NT2/D1 (cell line): ENCODE measurements at regions not wholly inside any gene's neighbourhood (a gene's known extent, or its start where the extent isn't known, plus 50 kb on each side); places are given as distances from the start of the nearest gene placed in this dataset.

Experiments
- DNase-seq: peaks from one replicate; pipeline ENCODE4 v3.0.0-alpha.2; 2011; ENCODE audit warnings: low read depth, low spot score
- H3K27me3 ChIP-seq: 2 replicates; pipeline ENCODE4 v1.6.0; 2011; ENCODE audit warnings: mild to moderate bottlenecking; ENCODE audit not compliant: insufficient read length, insufficient read depth
- H3K36me3 ChIP-seq: 2 replicates; pipeline ENCODE4 v1.6.1; 2011; ENCODE audit warnings: mild to moderate bottlenecking, low read length, mixed read lengths; ENCODE audit not compliant: insufficient read depth, insufficient read length
- H3K4me1 ChIP-seq: 2 replicates; pipeline ENCODE4 v1.5.1; 2011; ENCODE audit not compliant: insufficient read depth, insufficient read length
- H3K4me3 ChIP-seq: 2 replicates; pipeline ENCODE4 v1.5.1; 2011; ENCODE audit warnings: low read depth; ENCODE audit not compliant: insufficient read length
- H3K9ac ChIP-seq: 2 replicates; pipeline ENCODE4 v1.6.0; 2011; ENCODE audit warnings: low read depth; ENCODE audit not compliant: insufficient read length
- H3K9me3 ChIP-seq: 2 replicates; pipeline ENCODE4 v1.5.1; 2011; ENCODE audit warnings: mild to moderate bottlenecking, low read length; ENCODE audit not compliant: insufficient read depth
- SUZ12 ChIP-seq: IDR thresholded peaks from 2 replicates; pipeline ENCODE4 v1.6.1; 2011; ENCODE audit not compliant: insufficient read length, insufficient read depth; ENCODE audit errors: extremely low read depth
- YY1 ChIP-seq: IDR thresholded peaks from 2 replicates; pipeline ENCODE4 v1.6.1; 2011; ENCODE audit not compliant: insufficient read length, insufficient read depth
- ZNF274 ChIP-seq: IDR thresholded peaks from 2 replicates; pipeline ENCODE4 v1.6.1; 2011; ENCODE audit warnings: mild to moderate bottlenecking, low read depth, low read length

DNA sequence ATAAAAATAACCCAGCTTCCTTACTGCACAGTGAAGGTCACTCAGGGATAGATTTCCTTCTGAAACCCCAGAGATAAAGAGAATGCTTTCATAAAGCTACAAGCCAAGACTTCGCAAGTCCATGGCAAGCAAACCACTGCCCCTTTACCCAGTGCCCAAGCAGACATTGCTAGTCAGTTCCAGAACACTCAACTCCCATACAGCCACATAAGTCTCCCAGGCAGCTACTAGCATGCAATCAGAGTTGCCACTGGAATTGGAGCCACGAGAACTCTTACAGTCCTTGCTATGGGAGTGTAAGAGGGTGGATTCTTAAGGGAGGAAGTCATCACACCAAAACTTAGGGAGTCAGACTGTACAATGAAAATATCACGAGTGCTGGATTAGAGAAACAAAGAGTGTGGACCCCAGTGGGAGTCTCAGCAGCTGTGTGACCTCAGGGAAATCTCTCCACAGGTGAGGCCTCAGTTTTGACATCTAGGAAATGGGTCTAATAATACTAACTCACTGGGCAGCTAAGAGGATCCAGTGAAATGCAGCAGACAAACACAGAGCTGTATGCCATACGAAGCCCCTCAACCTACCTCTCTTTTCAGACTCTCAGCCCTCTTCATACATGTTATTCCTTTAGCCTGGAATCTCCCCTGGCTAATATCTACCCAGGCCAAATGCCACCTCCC, 526.6 kb downstream of the MN1 start:
- no peak overlapping the region for H3K4me3 ChIP-seq
- H3K9me3 ChIP-seq: peaks cover 11% of the 10 kb centered on the region
- H3K36me3 ChIP-seq: no peaks in the 10 kb centered on the region
- no peak for DNase-seq
- TF ChIP-seq SUZ12: no peak
- no peak for TF ChIP-seq ZNF274
- no peak for TF ChIP-seq YY1
- peaks cover 4% of the 10 kb centered on the region for H3K4me1 ChIP-seq
- H3K27me3 ChIP-seq: peaks cover 8% of the 10 kb centered on the region
- no peak overlapping the region for H3K9ac ChIP-seq

DNA sequence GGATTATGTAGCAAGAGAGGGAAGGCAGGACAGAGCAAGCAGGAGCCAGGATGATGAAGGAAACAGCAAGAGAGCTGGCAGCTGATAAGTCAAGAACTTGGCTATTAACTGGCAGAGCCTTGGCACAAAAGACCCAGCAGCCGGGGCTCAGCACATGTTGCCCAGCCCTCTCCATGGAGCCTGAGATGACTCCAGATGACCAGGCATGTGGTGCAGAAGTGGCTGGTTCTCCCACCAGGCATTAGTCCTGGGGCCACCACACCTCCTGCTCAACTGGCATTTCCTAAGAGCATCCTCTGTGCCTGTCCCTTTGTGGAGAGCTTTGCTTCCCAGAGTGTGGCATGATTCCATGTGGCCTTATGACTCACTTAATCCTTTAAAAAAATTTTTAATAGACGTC, 522.6 kb downstream of the MN1 start:
- no peaks in the 10 kb centered on the region for H3K36me3 ChIP-seq
- no peak overlapping the region for H3K9ac ChIP-seq
- TF ChIP-seq YY1 (no peak), ZNF274 (no peak), SUZ12 (no peak)
- H3K4me1 ChIP-seq: no peaks in the 10 kb centered on the region
- no peak for DNase-seq
- no peak overlapping the region for H3K4me3 ChIP-seq
- H3K9me3 ChIP-seq: peaks cover 26% of the 10 kb centered on the region
- no peaks in the 10 kb centered on the region for H3K27me3 ChIP-seq

DNA sequence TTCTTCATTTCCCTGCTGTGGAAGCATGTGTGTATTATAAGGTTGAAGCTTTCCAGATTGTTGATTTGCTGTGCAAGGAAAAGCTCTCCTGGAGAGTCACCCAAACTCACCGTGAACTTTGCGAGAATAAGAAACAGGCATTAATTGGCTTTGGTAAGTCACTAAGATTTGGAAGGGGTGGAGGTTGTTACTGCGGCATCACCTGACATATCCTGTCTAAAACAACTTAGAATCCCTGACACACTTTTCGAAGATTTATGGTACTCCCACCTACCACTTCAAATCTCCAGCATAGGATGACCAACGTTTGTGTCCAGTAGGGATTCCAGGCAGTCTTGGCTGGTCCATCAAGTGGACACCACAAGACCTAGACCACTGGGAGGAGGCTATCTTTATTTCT, 518.3 kb downstream of the MN1 start:
- H3K27me3 ChIP-seq: no peaks in the 10 kb centered on the region
- H3K4me1 ChIP-seq: no peaks in the 10 kb centered on the region
- peaks cover 16% of the 10 kb centered on the region; the same call in 1 of the 2 replicates for H3K9me3 ChIP-seq
- no peak for TF ChIP-seq ZNF274
- no peak for TF ChIP-seq SUZ12
- TF ChIP-seq YY1: no peak
- no peak overlapping the region for H3K9ac ChIP-seq
- DNase-seq: no peak
- no peaks in the 10 kb centered on the region for H3K36me3 ChIP-seq
- no peak overlapping the region for H3K4me3 ChIP-seq

- no peak overlapping the region for H3K9ac ChIP-seq
- H3K9me3 ChIP-seq: peaks cover 16% of the 10 kb centered on the region; the same call in 1 of the 2 replicates
- no peak overlapping the region for H3K4me3 ChIP-seq
- H3K4me1 ChIP-seq: no peaks in the 10 kb centered on the region
- no peak for DNase-seq
- TF ChIP-seq YY1: no peak
- TF ChIP-seq ZNF274: no peak
- no peak for TF ChIP-seq SUZ12
- no peaks in the 10 kb centered on the region for H3K36me3 ChIP-seq
- no peaks in the 10 kb centered on the region for H3K27me3 ChIP-seq
Measured at GRCh38 chr22:27283714-27284113, 517.8 kb downstream of the MN1 start.

GRCh38 chr22:27284324-27284723, 517.2 kb downstream of the MN1 start:
- H3K9ac ChIP-seq: no peak overlapping the region
- peaks cover 16% of the 10 kb centered on the region; the same call in 1 of the 2 replicates for H3K9me3 ChIP-seq
- H3K4me1 ChIP-seq: no peaks in the 10 kb centered on the region
- H3K27me3 ChIP-seq: no peaks in the 10 kb centered on the region
- no peak overlapping the region for H3K4me3 ChIP-seq
- H3K36me3 ChIP-seq: no peaks in the 10 kb centered on the region
- no peak for TF ChIP-seq ZNF274
- TF ChIP-seq SUZ12: no peak
- TF ChIP-seq YY1: no peak
- DNase-seq: no peak

DNA sequence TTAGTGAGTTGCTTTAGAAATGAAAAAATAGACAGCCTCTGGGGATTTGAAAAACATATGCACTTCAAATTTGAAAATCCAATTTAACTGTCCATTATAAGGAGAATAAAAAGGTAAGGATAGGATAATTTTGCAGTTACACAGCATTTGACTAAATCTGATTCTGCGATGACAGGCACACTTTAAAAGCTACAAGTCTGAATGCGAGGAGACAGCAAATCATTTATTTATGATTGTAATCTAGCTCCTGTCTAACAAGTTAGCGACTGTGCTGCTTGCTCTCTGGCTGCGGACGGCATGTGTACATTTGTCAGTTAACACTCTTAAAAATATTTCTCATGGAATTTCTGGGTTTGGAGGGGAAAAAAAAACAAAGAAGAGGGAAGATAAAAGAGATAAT, 514.8 kb downstream of the MN1 start:
- H3K27me3 ChIP-seq: no peaks in the 10 kb centered on the region
- H3K9ac ChIP-seq: no peak overlapping the region
- H3K9me3 ChIP-seq: peaks cover 16% of the 10 kb centered on the region; the same call in 1 of the 2 replicates
- no peaks in the 10 kb centered on the region for H3K36me3 ChIP-seq
- H3K4me3 ChIP-seq: no peak overlapping the region
- TF ChIP-seq YY1 (no peak), SUZ12 (no peak), ZNF274 (no peak)
- no peak for DNase-seq
- no peaks in the 10 kb centered on the region for H3K4me1 ChIP-seq

- H3K4me3 ChIP-seq: no peak overlapping the region
- no peaks in the 10 kb centered on the region for H3K36me3 ChIP-seq
- no peaks in the 10 kb centered on the region for H3K4me1 ChIP-seq
- TF ChIP-seq SUZ12: no peak
- TF ChIP-seq ZNF274: no peak
- no peak for TF ChIP-seq YY1
- H3K9ac ChIP-seq: no peak overlapping the region
- H3K27me3 ChIP-seq: no peaks in the 10 kb centered on the region
- no peaks in the 10 kb centered on the region for H3K9me3 ChIP-seq
- peak; percentile 27 for DNase-seq
Measured at GRCh38 chr22:27292542-27293299, 508.8 kb downstream of the MN1 start.
